Stimulated activated CD4-positive, alpha-beta T cell treated with anti-CD3 and anti-CD28 coated beads, TNF-alpha, amount 100 ng/mL, for 1 hour (primary cell): ENCODE measurements at regions not wholly inside any gene's neighbourhood (a gene's known extent, or its start where the extent isn't known, plus 50 kb on each side); places are given as distances from the start of the nearest gene placed in this dataset.

Experiments
- DNase-seq, 3 donors: peaks; one replicate each; pipeline ENCODE4 v3.0.0-alpha.2; 2020; ENCODE audit warnings: low read depth in 3 of 3, low spot score in 1 of 3

DNA sequence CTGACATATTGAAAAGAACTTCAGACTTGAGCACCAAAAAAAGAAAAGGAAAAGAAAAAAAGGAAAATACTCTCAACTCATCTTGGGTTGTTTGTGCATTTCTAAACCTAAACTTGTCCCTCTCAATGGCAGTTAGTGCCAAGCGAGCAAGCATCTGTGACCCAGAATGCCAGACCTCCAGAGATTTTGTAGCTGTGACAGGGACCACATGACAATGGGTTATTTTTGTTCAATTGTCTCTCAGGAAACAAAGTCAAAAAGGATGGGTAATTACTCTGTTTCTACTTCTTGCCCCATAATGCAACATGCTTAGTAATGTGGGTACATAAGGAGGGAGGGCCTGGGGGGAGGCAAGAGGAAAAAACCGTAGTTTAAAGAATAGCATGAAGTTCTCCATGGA, 285.7 kb upstream of the RTL1 start:
- DNase-seq = no peak

GRCh38 chr14:101189962-101190560, 286.5 kb upstream of the RTL1 start:
- DNase-seq = no peak

DNA sequence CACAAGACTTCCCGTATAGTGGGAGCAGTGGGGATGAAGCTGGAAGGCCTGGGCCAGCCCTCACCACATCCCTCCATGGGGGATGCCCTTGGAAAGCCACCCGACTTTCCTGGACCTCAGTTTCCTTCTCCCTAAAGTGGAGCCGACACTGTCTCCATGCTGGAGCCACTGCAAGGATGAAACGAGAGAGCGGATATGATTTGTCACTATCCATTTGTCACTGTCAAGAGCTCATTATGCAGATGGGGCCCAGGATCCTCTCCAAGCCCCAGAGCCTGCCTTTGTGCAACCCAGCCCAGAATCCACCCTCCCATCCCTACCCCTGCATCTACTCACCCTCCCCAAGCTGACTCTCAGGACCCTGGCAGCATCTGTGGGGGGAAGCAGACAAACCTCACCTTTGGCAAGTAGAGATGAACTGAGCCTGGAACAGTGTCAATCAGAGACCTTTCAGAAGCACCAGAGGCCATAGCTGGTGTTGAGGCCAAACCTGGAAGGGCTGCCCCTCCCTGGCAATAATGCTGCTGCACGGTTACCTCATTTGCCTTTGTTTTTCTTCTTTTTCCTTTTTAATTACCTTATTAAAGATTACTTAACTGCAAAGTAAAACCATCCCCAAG, 287.7 kb upstream of the RTL1 start:
- DNase-seq = no peak

DNA sequence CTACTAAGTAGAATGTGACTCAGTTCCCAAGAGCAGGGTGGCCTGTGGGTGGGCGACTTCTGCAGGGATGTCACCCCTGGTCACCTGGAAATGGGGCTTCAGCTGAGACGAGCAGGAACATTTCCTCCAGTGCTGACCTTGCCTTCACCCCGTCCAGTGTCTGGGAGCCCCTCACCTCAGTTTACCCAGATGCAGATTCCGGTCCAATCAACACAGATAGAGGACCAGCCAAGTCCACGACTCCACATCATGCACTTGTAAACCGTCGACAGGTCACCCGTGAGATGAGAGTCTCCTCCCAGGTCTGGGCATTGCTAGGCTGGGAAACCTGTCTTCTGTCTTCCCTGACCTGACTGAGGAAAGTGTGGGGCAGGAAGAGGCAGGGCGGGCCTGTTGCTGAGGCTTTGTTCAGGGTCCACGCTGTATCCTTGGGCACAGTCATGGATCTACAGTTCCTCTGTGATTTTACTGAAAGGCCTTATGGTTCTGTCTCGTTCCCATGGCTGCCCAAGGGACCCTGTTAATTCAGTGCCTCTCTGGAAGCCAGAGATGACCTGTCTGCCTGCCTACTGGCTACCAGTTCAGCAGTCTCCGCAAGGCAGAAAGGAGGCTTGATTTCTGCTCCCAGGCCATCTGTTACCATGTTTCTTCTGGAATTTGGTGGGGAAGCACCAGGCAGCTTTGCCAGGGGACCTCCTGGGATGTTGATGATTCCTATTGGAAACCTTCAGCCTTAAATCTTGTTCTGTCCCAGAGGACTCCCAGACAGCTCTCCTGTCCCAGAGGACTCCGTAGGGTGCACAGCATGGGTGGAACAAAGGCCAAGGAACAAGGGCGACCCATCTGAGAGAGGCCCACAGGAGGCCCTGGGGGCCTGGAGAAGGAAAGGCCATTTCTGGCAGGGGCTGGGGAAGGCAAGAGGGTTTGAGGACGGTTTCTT, 288.5 kb upstream of the RTL1 start:
- DNase-seq = no peak

DNA sequence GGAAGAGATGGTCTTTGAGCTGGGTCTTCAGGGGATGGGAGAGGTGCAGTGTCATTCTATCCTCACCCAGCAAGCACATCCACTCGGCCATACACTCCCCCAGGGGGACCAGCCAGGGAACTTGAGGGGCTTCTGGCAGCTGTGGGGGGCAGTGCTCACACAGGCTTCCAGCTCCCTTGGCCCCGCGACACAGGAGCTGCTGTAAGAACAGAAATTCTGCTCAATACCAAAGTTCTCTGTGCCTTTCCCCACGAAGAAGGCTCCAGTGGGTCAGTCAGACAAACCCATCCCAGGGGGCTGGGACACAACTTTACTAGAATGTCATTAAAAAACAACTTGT, 289.1 kb upstream of the RTL1 start:
- DNase-seq = no peak

- DNase-seq = no peak
Measured at GRCh38 chr14:101193106-101193844, 289.8 kb upstream of the RTL1 start.

- DNase-seq = no peak
Measured at GRCh38 chr14:101193845-101194372, 290.4 kb upstream of the RTL1 start.

DNA sequence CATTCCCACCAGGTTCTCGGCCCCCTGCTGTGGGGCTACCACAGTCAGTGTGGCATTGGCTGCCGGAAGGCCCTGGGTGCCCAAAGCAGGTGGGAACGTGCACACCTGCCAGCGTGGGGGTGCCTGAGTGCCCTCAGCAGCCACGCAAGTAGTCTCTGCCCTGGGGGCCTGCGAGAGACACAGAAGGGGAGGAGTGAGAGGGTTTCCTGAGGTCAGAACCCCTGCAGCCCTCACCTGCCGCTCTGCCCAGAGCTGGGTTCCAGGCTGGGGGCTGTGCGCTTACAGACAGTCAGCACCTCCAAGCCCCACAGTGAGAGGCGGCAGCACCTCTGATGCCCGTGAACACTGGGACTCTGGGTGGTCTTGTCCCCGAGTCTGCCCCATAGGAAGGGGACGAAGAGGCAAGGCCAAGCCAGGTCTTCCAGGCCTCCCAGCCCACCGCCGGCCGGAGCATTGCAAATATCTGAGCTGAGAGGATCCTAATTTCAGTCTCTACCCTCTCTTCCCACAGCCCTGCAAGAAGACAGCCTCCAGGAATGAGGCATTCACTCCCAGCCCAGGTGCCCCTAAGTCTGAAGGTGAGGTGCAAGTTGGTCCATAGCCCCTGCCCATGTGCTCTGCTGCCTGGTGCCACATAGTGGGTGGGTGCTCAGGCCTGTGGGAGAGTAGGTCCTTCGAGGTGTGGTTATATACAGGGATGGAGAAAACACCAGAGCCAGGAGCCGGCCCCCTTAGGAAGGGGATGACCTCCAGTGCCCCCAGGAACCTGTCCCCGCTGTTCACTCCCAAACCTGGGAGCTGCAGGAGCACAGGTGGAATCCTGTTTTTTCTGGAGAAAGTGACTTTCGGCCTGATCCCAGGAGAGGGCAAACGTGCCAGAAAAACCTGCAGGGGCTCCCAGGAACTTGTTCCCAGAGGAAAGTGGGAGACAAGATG, 291.1 kb upstream of the RTL1 start:
- DNase-seq = no peak

DNA sequence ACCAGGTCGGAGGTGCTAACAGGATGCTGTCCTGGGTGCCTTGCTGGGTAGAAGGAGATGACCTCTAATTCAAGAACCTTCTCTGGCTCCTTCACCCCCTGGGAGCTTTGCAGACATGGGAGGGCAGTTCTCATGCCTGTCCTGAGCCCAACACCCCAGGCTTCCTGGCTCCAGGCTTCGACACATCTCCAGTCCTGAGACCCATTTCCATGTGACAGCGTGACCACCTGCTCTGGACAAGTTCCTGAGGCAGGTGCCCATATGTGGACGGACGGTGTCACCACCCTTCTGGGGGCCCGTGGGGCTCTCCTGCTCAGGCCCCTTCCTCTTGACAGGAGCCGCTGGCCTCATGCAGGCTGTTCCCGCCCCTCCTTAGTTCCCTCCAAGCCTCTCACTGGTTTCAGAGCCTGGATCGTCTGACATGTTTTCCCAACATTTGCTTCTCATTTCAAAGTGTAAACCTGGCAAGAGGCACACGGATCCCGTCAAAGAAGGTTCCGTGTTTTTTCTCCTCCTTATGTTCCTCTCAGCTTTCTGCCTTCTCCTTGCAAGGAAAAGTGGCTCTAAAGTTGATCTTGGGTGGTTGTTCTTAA, 291.9 kb upstream of the RTL1 start:
- no peak for DNase-seq

DNA sequence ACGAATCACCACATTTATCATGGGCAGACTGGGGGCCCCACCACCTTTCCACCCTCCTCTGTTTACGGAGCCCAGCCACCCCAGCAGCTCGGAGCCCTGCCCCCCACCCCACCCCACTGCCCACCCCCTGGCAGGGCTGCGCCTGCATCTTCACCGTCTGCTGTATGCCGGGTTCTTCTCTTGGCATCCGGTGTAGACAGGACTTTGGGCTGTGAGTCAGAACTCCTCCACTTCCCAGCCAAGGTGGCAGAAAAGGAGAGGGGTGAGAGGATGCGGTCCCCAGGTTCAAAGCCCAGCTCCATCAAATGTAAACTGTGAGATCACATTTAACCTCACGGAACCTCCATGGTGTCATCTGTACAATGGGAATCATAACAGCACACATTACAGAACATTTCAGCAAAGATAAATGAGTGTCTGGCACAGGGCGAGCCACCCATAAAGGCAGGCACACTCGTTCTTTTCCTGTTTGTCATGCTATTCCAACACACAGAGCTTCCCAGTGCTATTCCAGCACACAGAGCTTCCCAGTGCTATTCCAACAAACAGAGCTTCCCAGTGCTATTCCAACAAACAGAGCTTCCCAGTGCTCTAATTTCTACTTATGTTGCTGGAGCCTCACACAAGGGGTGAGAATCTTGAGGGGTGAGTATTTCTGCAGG, 292.7 kb upstream of the RTL1 start:
- no peak for DNase-seq

- DNase-seq = no peak
Measured at GRCh38 chr14:101196795-101197590, 293.5 kb upstream of the RTL1 start.

DNA sequence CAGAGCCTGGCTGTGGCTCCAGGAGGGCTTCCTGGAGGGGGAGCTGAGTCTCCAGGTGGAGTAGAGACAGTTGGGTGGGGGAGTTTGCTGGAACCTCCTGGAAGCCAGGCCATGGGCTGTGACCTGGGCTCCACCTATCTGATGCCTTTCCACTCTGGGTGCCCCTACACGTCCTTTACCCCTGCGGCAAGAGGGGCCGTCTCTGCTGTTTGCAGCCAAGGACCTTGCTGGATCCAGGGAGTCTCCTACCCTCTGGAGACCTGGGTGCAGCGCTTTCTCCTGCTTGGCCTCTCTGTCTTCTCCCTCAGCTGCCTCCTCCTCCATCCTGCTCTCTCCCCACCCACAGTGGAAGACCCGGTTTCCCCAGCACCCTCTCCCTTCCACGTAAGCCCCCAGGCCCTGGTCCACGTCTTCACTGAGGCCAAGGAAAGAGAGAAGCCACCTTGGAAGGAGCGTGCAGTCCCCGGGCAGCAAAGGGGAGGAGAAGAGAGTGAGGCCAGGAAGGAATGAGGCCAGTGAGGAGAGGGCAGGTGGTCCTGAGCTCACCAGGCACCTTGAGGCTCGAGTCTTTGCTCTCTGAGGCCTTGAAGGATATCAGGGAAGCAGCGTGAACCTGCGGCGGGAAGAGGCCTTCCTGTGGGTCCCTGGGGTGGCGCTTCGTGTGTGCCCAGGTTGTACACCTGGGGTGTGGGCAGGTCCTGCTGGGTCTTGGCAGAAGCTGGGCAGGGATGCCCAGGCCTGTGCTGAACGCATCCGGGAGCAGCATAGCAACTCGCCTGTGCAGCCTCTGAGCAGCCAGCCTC, 294.3 kb upstream of the RTL1 start:
- no peak for DNase-seq

- DNase-seq = no peak
Measured at GRCh38 chr14:101198398-101199027, 295.0 kb upstream of the RTL1 start.

DNA sequence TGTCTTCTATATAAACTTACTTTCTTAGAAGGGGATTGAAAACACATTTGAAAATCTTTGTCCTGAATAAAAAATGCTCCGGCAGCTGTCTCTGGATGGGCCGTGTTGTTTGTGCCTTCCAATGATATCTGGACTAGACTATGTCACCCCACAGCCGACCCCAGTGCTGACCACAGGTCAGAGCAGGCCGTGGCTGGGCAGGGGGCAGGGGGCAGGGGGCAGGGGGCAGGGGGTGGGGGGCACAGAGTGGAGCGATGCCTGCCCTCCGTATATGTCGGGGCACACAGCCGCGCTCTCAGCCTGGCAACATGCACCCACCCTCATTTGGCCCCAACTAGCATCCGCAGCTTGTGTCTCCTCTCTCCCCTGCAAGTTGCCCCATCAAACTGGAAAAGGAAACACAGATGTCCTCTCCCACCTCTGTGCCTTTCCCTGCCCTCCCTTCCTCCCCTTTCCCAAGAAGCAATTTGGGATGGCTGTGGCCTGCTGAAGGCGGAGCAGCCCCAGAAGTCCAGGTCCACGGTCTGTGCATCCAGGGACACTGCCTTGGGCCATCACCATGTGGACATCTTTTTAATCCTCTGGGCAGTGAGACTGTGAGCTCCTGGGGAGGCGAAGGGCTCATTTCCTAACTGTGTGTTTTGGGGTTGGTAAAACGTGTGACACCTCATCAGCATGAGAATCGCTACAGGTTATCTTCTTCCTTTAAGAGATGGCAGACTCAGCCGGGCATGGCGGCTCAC, 295.7 kb upstream of the RTL1 start:
- DNase-seq = no peak

DNA sequence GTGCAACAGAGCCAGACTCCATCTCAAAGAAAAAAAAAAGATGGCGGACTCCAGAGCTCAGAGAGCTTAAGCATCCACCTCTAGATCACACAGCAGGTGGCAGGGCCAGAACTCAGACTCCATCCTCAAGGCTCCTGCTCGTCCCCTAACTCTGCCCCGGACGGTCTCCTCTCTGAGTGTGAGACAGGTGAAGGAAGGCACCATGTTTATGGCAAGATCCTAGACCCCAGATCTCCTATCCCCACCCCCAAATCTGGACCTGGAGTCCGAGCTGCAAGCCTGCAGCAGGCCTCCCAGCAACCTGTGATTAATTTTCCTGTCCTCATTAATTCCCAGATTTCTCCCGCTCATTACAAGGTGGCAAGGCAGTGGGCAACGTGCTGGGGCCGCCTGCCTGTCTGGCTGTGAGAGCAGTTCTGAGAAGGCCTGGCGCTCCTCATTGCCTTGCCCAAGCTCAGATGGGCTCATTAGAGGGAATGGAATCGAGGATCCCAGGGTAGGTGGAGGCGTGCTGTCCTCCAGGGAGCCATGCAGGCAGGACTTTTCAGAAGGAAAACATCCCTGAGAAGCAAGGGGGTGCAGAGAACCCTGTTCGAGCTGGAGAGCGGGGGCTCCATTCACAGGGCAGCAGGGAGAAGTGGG, 296.6 kb upstream of the RTL1 start:
- DNase-seq = no peak
